HL-60 (cell line): ENCODE measurements at regions not wholly inside any gene's neighbourhood (a gene's known extent, or its start where the extent isn't known, plus 50 kb on each side); places are given as distances from the start of the nearest gene placed in this dataset.

ENCODE experiments used
- DNase-seq, 2 experiments: peaks; one replicate each; pipeline ENCODE4 v3.0.0-alpha.2; 2010 to 2020; ENCODE audit warnings: low read depth in 1 of 2, low spot score in 1 of 2
- H3K27ac ChIP-seq: fragments of 250-450 bp; sonication (Bioruptor Pico); replicated peaks from 2 replicates; pipeline ENCODE4 v1.5.1; 2020; ENCODE audit warnings: mild to moderate bottlenecking, moderate library complexity
- H3K27me3 ChIP-seq: fragments of 250-450 bp; sonication (Bioruptor Pico); 2 replicates; pipeline ENCODE4 v1.5.1; 2021; ENCODE audit warnings: mild to moderate bottlenecking, moderate library complexity; ENCODE audit not compliant: insufficient read depth, poor library complexity, severe bottlenecking
- H3K4me3 ChIP-seq: replicated peaks from 2 replicates; pipeline ENCODE4 v1.5.1; 2011; ENCODE audit warnings: mild to moderate bottlenecking, control low read depth, low read length; ENCODE audit not compliant: insufficient read depth
- GABPA ChIP-seq: IDR thresholded peaks from 2 replicates; pipeline ENCODE4 v1.6.1; 2012; ENCODE audit warnings: low read depth
- POLR2AphosphoS5 ChIP-seq: IDR thresholded peaks from 2 replicates; pipeline ENCODE4 v1.6.1; 2012; ENCODE audit warnings: low read depth
- SPI1 ChIP-seq: IDR thresholded peaks from 2 replicates; pipeline ENCODE4 v1.6.1; 2012; ENCODE audit warnings: low read depth, mild to moderate bottlenecking, borderline replicate concordance
- TF ChIP-seq, protein P1 (sequence below): IDR thresholded peaks from one replicate; pipeline ENCODE4 v1.5.1; 2011; ENCODE audit warnings: low read length, control low read depth, inconsistent platforms; ENCODE audit not compliant: insufficient read depth
- TF ChIP-seq, protein P2 (sequence below): IDR thresholded peaks from 2 replicates; pipeline ENCODE4 v1.6.1; 2012; ENCODE audit warnings: low read depth; ENCODE audit not compliant: insufficient replicate concordance

DNA sequence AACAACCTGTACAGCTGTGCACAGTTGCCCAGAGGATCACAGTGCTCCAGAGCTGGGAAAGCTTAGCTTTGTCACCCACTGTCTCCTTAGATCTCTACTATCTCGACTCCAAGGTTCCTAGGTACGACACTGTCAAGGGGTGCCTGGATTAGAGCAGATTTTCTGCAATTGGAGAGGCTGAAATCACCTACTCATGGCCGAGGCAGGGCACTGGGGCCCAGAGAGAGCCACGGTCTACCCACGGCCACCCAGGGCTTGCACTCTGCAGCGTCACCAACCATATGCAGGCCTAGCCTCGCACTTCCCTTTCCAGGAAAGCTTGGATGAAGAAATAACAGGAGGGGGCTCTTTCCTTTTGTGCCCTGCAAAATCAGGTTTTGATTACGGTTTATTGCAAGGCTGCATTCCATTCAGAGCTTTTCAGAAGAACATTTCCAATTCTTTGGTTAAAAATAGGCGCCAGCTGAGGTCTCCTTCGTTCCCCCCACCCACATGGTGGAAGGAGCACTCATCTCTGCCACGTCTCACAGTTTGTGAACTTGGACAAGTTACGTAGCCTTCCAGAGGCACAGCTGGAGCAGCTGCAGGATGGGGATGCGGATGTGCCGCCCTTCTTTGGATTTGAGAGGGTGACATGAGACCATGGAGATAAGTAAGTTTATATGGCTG, 80.0 kb downstream of the IRX5 start:
- no peak overlapping the region for H3K27ac ChIP-seq
- no peak for TF ChIP-seq SPI1
- TF ChIP-seq, protein P1, sequence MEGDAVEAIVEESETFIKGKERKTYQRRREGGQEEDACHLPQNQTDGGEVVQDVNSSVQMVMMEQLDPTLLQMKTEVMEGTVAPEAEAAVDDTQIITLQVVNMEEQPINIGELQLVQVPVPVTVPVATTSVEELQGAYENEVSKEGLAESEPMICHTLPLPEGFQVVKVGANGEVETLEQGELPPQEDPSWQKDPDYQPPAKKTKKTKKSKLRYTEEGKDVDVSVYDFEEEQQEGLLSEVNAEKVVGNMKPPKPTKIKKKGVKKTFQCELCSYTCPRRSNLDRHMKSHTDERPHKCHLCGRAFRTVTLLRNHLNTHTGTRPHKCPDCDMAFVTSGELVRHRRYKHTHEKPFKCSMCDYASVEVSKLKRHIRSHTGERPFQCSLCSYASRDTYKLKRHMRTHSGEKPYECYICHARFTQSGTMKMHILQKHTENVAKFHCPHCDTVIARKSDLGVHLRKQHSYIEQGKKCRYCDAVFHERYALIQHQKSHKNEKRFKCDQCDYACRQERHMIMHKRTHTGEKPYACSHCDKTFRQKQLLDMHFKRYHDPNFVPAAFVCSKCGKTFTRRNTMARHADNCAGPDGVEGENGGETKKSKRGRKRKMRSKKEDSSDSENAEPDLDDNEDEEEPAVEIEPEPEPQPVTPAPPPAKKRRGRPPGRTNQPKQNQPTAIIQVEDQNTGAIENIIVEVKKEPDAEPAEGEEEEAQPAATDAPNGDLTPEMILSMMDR, result no peak
- TF ChIP-seq GABPA, result no peak
- TF ChIP-seq POLR2AphosphoS5, result no peak
- TF ChIP-seq, protein P2, sequence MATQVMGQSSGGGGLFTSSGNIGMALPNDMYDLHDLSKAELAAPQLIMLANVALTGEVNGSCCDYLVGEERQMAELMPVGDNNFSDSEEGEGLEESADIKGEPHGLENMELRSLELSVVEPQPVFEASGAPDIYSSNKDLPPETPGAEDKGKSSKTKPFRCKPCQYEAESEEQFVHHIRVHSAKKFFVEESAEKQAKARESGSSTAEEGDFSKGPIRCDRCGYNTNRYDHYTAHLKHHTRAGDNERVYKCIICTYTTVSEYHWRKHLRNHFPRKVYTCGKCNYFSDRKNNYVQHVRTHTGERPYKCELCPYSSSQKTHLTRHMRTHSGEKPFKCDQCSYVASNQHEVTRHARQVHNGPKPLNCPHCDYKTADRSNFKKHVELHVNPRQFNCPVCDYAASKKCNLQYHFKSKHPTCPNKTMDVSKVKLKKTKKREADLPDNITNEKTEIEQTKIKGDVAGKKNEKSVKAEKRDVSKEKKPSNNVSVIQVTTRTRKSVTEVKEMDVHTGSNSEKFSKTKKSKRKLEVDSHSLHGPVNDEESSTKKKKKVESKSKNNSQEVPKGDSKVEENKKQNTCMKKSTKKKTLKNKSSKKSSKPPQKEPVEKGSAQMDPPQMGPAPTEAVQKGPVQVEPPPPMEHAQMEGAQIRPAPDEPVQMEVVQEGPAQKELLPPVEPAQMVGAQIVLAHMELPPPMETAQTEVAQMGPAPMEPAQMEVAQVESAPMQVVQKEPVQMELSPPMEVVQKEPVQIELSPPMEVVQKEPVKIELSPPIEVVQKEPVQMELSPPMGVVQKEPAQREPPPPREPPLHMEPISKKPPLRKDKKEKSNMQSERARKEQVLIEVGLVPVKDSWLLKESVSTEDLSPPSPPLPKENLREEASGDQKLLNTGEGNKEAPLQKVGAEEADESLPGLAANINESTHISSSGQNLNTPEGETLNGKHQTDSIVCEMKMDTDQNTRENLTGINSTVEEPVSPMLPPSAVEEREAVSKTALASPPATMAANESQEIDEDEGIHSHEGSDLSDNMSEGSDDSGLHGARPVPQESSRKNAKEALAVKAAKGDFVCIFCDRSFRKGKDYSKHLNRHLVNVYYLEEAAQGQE, result no peak

GRCh38 chr16:55012362-55012761, 81.7 kb downstream of the IRX5 start:
- Histone ChIP-seq H3K4me3 (no peak overlapping the region), H3K27me3 (no peaks in the 10 kb centered on the region), H3K27ac (no peak overlapping the region)
- TF ChIP-seq, protein P2, result no peak
- TF ChIP-seq POLR2AphosphoS5 (no peak), GABPA (no peak), SPI1 (no peak)
- TF ChIP-seq, protein P1, result no peak
- no peak for DNase-seq

More for the DNA sequence above, 80.0 kb downstream of the IRX5 start:
- Histone ChIP-seq H3K27me3 (no peaks in the 10 kb centered on the region), H3K4me3 (no peak overlapping the region)
- no peak for DNase-seq

DNA sequence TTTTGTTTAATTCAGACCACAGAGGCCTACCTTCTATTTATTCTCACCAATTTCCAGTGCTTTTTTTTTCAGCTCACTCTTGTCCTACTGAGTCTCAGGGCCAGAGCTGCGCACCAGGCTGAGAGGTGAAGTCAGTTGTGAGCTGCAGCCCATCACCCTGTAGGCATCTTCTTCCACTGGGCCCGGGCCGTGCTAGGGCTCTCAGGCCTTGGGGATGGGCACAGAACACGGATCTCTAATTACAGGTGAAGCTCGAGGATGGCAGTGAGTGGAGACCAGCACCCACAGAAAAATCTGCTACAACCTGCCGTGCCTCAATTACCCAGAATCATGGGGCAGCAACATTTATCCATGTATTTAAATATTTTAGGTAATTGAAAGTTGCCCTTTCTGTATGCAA, 82.1 kb downstream of the IRX5 start:
- H3K27me3 ChIP-seq, result no peaks in the 10 kb centered on the region
- H3K27ac ChIP-seq, result no peak overlapping the region
- no peak for DNase-seq
- TF ChIP-seq, protein P2, result no peak
- TF ChIP-seq GABPA (no peak), SPI1 (no peak), POLR2AphosphoS5 (no peak)
- TF ChIP-seq, protein P1, result no peak
- no peak overlapping the region for H3K4me3 ChIP-seq
